ENCODE measurements at regions not wholly inside any gene's neighbourhood (a gene's known extent, or its start where the extent isn't known, plus 50 kb on each side); places are given as distances from the start of the nearest gene placed in this dataset.

- CTCF ChIA-PET = no interaction called here
- H3K27ac ChIP-seq = no peak overlapping the region
- DNase-seq (ENCODE audit: low spot score) = no peak
- no peak for TF ChIP-seq CTCF (conservative IDR thresholded peaks at IDR 0.05; ENCODE audit: low read depth)
- POLR2A ChIA-PET (ENCODE audit: low non-redundant PET) = no interaction called here
Observed at GRCh38 chr14:61623927-61624326, 71.4 kb upstream of the HIF1A start.

- POLR2A ChIA-PET (ENCODE audit: low non-redundant PET) = no interaction called here
- CTCF ChIA-PET = no interaction called here
- H3K27ac ChIP-seq = no peak overlapping the region
- TF ChIP-seq CTCF (conservative IDR thresholded peaks at IDR 0.05; ENCODE audit: low read depth) = no peak
- DNase-seq (ENCODE audit: low spot score) = peak; percentile 12
Observed at GRCh38 chr14:61625165-61625564, 70.1 kb upstream of the HIF1A start.

- ChIA-PET POLR2A (ENCODE audit: low non-redundant PET) (no interaction called here), CTCF (no interaction called here)
- no peak overlapping the region for H3K27ac ChIP-seq
- DNase-seq (ENCODE audit: low spot score) = no peak
- TF ChIP-seq CTCF (conservative IDR thresholded peaks at IDR 0.05; ENCODE audit: low read depth) = no peak
Observed at GRCh38 chr14:61627612-61628011, 67.7 kb upstream of the HIF1A start.

GRCh38 chr14:61628016-61628725 lies 67.1 kb upstream of the HIF1A start:
- DNase-seq (ENCODE audit: low spot score) = no peak
- ChIA-PET POLR2A (ENCODE audit: low non-redundant PET) (no interaction called here), CTCF (no interaction called here)
- TF ChIP-seq CTCF (conservative IDR thresholded peaks at IDR 0.05; ENCODE audit: low read depth) = no peak
- no peak overlapping the region for H3K27ac ChIP-seq

- ChIA-PET CTCF (interaction anchor here (0.7 kb wide), 1 partner anchor 149 kb away, joined by 5 read pairs; no protein-coding TSS in a partner anchor), POLR2A (ENCODE audit: low non-redundant PET) (no interaction called here)
- no peak overlapping the region for H3K27ac ChIP-seq
- TF ChIP-seq CTCF (conservative IDR thresholded peaks at IDR 0.05; ENCODE audit: low read depth) = no peak
- DNase-seq (ENCODE audit: low spot score) = no peak
Observed at GRCh38 chr14:61630399-61631044, 64.8 kb upstream of the HIF1A start.

- ChIA-PET POLR2A (ENCODE audit: low non-redundant PET) (no interaction called here), CTCF (interaction anchor here (0.7 kb wide), 1 partner anchor 150 kb away, joined by 5 read pairs; no protein-coding TSS in a partner anchor)
- no peak for DNase-seq (ENCODE audit: low spot score)
- H3K27ac ChIP-seq = no peak overlapping the region
- TF ChIP-seq CTCF (conservative IDR thresholded peaks at IDR 0.05; ENCODE audit: low read depth) = no peak
Observed at GRCh38 chr14:61631045-61631687, 64.1 kb upstream of the HIF1A start.
